HG02588 (cell line): ENCODE measurements at regions not wholly inside any gene's neighbourhood (a gene's known extent, or its start where the extent isn't known, plus 50 kb on each side); places are given as distances from the start of the nearest gene placed in this dataset.
A peak's percentile ranks its signal among the peaks of the same experiment; 100 is the strongest.

ENCODE experiments used
- ATAC-seq: cut with Tn5 transposase; IDR thresholded peaks from one replicate; pipeline ENCODE4 v1.9.1; 2021; ENCODE audit warnings: mild to moderate bottlenecking, moderate library complexity; ENCODE audit not compliant: unreplicated experiment

- peak; percentile 49 for ATAC-seq
Observed at GRCh38 chr10:10870523-10871241, 147.0 kb upstream of the CELF2 start.

- no peak for ATAC-seq
Observed at GRCh38 chr10:10871352-10871751, 146.3 kb upstream of the CELF2 start.

- ATAC-seq: no peak
Observed at GRCh38 chr10:10872035-10872673, 145.5 kb upstream of the CELF2 start.

- no peak for ATAC-seq
Observed at GRCh38 chr10:10872764-10873163, 144.9 kb upstream of the CELF2 start.

GRCh38 chr10:10873289-10873688 is 144.4 kb upstream of the CELF2 start:
- no peak for ATAC-seq

GRCh38 chr10:10873915-10874314 is 143.8 kb upstream of the CELF2 start:
- ATAC-seq: no peak

- ATAC-seq: no peak
Observed at GRCh38 chr10:10878963-10879362, 138.7 kb upstream of the CELF2 start.

GRCh38 chr10:10881117-10881813 is 136.4 kb upstream of the CELF2 start:
- ATAC-seq: no peak

- ATAC-seq: no peak
Observed at GRCh38 chr10:10883737-10884136, 133.9 kb upstream of the CELF2 start.

- ATAC-seq: no peak
Observed at GRCh38 chr10:10886861-10887531, 130.7 kb upstream of the CELF2 start.

- no peak for ATAC-seq
Observed at GRCh38 chr10:10891124-10892082, 126.3 kb upstream of the CELF2 start.

GRCh38 chr10:10892290-10892875 is 125.3 kb upstream of the CELF2 start:
- no peak for ATAC-seq

- no peak for ATAC-seq
Observed at GRCh38 chr10:10897400-10897799, 120.3 kb upstream of the CELF2 start.

- ATAC-seq: no peak
Observed at GRCh38 chr10:10901906-10902305, 115.8 kb upstream of the CELF2 start.

- ATAC-seq: no peak
Observed at GRCh38 chr10:10902951-10903350, 114.7 kb upstream of the CELF2 start.

GRCh38 chr10:10903620-10904019 is 114.1 kb upstream of the CELF2 start:
- ATAC-seq: no peak

GRCh38 chr10:10910634-10911033 is 107.0 kb upstream of the CELF2 start:
- no peak for ATAC-seq

- no peak for ATAC-seq
Observed at GRCh38 chr10:10911035-10911434, 106.6 kb upstream of the CELF2 start.

- ATAC-seq: no peak
Observed at GRCh38 chr10:10911471-10911921, 106.2 kb upstream of the CELF2 start.

- ATAC-seq: no peak
Observed at GRCh38 chr10:10914144-10914543, 103.5 kb upstream of the CELF2 start.
